A673 (cell line): ENCODE measurements at regions not wholly inside any gene's neighbourhood (a gene's known extent, or its start where the extent isn't known, plus 50 kb on each side); places are given as distances from the start of the nearest gene placed in this dataset.
"Not testable (repeated sequence)": the region's sequence is repeated elsewhere in the genome, so short reads cannot be mapped to it uniquely, and the experiment has no call there.

Source experiments
- EZH2 ChIP-seq: fragments of 200-600 bp; sonication (generic); IDR thresholded peaks from 2 replicates; pipeline ENCODE4 v1.6.1; 2017; ENCODE audit warnings: borderline replicate concordance, low read depth, mild to moderate bottlenecking, mixed read lengths, antibody characterized with exemption, low read length; ENCODE audit not compliant: poor library complexity, severe bottlenecking
- TF ChIP-seq, protein P1 (sequence below): fragments of 300-800, 200-600 bp; sonication (generic); conservative IDR thresholded peaks from 2 replicates; pipeline ENCODE4 v1.5.1; 2017; ENCODE audit warnings: low read depth, mild to moderate bottlenecking, antibody characterized with exemption, low read length, moderate library complexity, mixed read lengths

DNA sequence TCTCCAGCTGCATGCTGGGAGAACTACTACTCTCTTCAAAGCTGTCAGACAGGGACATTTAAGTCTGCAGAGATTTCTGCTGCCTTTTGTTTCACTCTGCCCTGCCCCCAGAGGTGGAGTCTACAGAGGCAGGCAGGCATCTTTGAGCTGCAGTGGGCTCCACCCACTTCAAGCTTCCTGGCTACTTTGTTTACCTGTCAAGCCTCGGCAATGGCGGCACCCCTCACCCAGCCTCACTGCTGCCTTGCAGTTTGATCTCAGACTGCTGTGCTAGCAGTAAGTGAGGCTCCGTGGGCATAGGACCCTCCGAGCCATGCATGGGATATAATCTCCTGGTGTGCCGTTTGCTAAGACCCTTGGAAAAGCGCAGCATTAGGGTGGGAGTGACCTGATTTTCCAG, 61.7 kb downstream of the DMRTA1 start:
- TF ChIP-seq, protein P1, sequence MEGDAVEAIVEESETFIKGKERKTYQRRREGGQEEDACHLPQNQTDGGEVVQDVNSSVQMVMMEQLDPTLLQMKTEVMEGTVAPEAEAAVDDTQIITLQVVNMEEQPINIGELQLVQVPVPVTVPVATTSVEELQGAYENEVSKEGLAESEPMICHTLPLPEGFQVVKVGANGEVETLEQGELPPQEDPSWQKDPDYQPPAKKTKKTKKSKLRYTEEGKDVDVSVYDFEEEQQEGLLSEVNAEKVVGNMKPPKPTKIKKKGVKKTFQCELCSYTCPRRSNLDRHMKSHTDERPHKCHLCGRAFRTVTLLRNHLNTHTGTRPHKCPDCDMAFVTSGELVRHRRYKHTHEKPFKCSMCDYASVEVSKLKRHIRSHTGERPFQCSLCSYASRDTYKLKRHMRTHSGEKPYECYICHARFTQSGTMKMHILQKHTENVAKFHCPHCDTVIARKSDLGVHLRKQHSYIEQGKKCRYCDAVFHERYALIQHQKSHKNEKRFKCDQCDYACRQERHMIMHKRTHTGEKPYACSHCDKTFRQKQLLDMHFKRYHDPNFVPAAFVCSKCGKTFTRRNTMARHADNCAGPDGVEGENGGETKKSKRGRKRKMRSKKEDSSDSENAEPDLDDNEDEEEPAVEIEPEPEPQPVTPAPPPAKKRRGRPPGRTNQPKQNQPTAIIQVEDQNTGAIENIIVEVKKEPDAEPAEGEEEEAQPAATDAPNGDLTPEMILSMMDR = not testable (repeated sequence)
- TF ChIP-seq EZH2 = not testable (repeated sequence)
